Natural killer cell (primary cell): ENCODE measurements at regions not wholly inside any gene's neighbourhood (a gene's known extent, or its start where the extent isn't known, plus 50 kb on each side); places are given as distances from the start of the nearest gene placed in this dataset.

Source experiments
- ATAC-seq, 3 donors: fragments of 150-1000 bp in 2 of 3; fragments of 200-7000 bp in 1 of 3; cut with Tn5 transposase; 1 replicate in 1 of 3; 2 replicates in 2 of 3; pipeline ENCODE4 v1.10.0; 2021; ENCODE audit warnings: mild to moderate bottlenecking in 2 of 3, moderate library complexity in 2 of 3
- DNase-seq, 2 donors: peaks; one replicate each; pipeline versions ENCODE4 v3.0.0 to v3.0.0-alpha.2; 2013 to 2021; ENCODE audit warnings: mixed read lengths in 1 of 2
- H3K27ac ChIP-seq: one replicate; pipeline ENCODE4 v1.5.1; 2013; ENCODE audit warnings: mild to moderate bottlenecking, low read length
- H3K27me3 ChIP-seq: one replicate; pipeline ENCODE4 v1.6.1; 2013; ENCODE audit warnings: low read length; ENCODE audit not compliant: control insufficient read depth, insufficient read depth
- H3K36me3 ChIP-seq: one replicate; pipeline ENCODE4 v1.6.1; 2013; ENCODE audit warnings: low read length; ENCODE audit not compliant: control insufficient read depth, insufficient read depth
- H3K4me1 ChIP-seq: one replicate; pipeline ENCODE4 v1.6.1; 2013; ENCODE audit warnings: low read length; ENCODE audit not compliant: control insufficient read depth, insufficient read depth
- H3K4me3 ChIP-seq: one replicate; pipeline ENCODE4 v1.5.1; 2013; ENCODE audit warnings: low read length
- H3K9me3 ChIP-seq: one replicate; pipeline ENCODE4 v1.6.1; 2013; ENCODE audit warnings: low read length; ENCODE audit not compliant: control insufficient read depth, insufficient read depth
- H3K27ac Mint-ChIP-seq, 2 donors: one replicate each; pipeline ENCODE4 v1.8.0; 2022; ENCODE audit warnings: mild to moderate bottlenecking in 2 of 2, mixed read lengths in 2 of 2, moderate library complexity in 1 of 2
- H3K27me3 Mint-ChIP-seq, 2 donors: one replicate each; pipeline ENCODE4 v1.8.0; 2022; ENCODE audit warnings: low read depth in 2 of 2, mixed read lengths in 2 of 2
- H3K36me3 Mint-ChIP-seq: one replicate; pipeline ENCODE4 v1.8.0; 2022; ENCODE audit warnings: mixed read lengths
- H3K4me1 Mint-ChIP-seq, 2 donors: one replicate each; pipeline ENCODE4 v1.8.0; 2022; ENCODE audit warnings: mixed read lengths in 2 of 2
- H3K4me3 Mint-ChIP-seq: one replicate; pipeline ENCODE4 v1.8.0; 2022; ENCODE audit warnings: mild to moderate bottlenecking, moderate library complexity, mixed read lengths
- H3K9me3 Mint-ChIP-seq, 2 donors: one replicate each; pipeline ENCODE4 v1.8.0; 2022; ENCODE audit warnings: mixed read lengths in 2 of 2
- WGBS: methylation state at CpG from one replicate; pipeline ENCODE4 v1.1.7; 2013; ENCODE audit warnings: missing lambda C conversion rate; ENCODE audit not compliant: insufficient coverage; 5-methylcytosine and 5-hydroxymethylcytosine counted together
- intact Hi-C: fragments of 100-400 bp; cut with micrococcal nuclease; formaldehyde crosslinking; loops from one replicate; pipeline ENCODE4 v1.14.2; 2022
- TF ChIP-seq, protein P1 (sequence below): fragments of 200-600 bp; IDR thresholded peaks from one replicate; pipeline ENCODE4 v1.8.0; 2022; ENCODE audit warnings: antibody characterized with exemption

DNA sequence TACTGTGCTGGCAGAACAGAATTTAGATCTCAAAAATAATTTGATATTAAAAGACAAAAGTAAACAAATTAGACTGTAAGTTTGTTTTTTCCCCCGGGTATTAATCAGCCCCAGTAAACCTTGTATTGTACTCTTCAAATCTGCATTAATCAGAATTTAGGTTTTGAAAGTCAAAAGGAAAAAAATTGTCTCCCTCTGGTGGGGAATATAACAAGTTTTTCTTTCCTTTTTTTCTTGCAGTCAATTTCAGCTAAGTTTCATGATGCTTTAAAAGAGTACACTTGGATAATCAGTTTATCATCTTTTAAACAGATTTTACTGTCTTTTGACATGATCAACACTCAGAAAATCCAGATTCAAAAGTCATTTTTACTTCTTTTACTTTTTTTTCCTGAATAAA is 134.5 kb upstream of the PKN2 start:
- Histone ChIP-seq H3K9me3 (no peaks in the 10 kb centered on the region), H3K4me3 (no peak overlapping the region), H3K27me3 (no peaks in the 10 kb centered on the region), H3K36me3 (no peaks in the 10 kb centered on the region), H3K27ac (no peak overlapping the region), H3K4me1 (no peaks in the 10 kb centered on the region)
- TF ChIP-seq, protein P1, sequence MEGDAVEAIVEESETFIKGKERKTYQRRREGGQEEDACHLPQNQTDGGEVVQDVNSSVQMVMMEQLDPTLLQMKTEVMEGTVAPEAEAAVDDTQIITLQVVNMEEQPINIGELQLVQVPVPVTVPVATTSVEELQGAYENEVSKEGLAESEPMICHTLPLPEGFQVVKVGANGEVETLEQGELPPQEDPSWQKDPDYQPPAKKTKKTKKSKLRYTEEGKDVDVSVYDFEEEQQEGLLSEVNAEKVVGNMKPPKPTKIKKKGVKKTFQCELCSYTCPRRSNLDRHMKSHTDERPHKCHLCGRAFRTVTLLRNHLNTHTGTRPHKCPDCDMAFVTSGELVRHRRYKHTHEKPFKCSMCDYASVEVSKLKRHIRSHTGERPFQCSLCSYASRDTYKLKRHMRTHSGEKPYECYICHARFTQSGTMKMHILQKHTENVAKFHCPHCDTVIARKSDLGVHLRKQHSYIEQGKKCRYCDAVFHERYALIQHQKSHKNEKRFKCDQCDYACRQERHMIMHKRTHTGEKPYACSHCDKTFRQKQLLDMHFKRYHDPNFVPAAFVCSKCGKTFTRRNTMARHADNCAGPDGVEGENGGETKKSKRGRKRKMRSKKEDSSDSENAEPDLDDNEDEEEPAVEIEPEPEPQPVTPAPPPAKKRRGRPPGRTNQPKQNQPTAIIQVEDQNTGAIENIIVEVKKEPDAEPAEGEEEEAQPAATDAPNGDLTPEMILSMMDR, result no peak
- H3K4me3 Mint-ChIP-seq, result no peak overlapping the region
- peaks cover 0 to 5% of the 10 kb centered on the region in 2 donors for H3K27me3 Mint-ChIP-seq
- no CpG with 5 or more reads among the region's 1 CpG for WGBS
- no peaks in the 10 kb centered on the region for H3K4me1 Mint-ChIP-seq
- no peak for DNase-seq
- intact Hi-C loops, result no loop called here
- H3K9me3 Mint-ChIP-seq, result peaks cover 0 to 2% of the 10 kb centered on the region in 2 donors
- no peak for ATAC-seq
- H3K36me3 Mint-ChIP-seq, result no peaks in the 10 kb centered on the region
- H3K27ac Mint-ChIP-seq, result no peak overlapping the region

DNA sequence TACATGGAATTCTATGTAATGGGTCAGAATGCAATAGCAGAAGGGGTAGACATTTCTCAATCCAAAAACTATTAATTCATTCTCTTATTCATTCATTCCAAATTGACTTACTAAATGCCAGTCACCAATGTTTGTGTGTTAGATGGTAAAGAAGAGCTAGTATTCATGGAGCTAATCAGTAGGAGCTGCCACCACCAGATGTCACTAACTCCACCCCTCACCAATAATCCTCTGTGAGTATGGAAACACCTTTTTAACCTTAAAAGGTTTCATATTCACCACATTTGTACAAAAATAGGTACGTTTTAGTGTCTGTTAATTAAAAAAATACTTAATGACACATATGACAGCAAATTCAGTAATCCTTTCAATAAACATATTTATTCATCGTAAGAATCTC is 131.8 kb upstream of the PKN2 start:
- no peak overlapping the region for H3K4me3 Mint-ChIP-seq
- Histone ChIP-seq H3K27ac (no peak overlapping the region), H3K9me3 (no peaks in the 10 kb centered on the region), H3K4me3 (no peak overlapping the region), H3K27me3 (no peaks in the 10 kb centered on the region), H3K36me3 (no peaks in the 10 kb centered on the region), H3K4me1 (no peaks in the 10 kb centered on the region)
- no peaks in the 10 kb centered on the region for H3K4me1 Mint-ChIP-seq
- 100% methylated on average over 1 of the region's 2 CpGs for WGBS
- H3K27ac Mint-ChIP-seq, result no peak overlapping the region
- ATAC-seq (no peak), DNase-seq (no peak)
- H3K36me3 Mint-ChIP-seq, result no peaks in the 10 kb centered on the region
- intact Hi-C loops, result no loop called here
- H3K27me3 Mint-ChIP-seq, result peaks cover 0 to 5% of the 10 kb centered on the region in 2 donors
- no peaks in the 10 kb centered on the region for H3K9me3 Mint-ChIP-seq
- TF ChIP-seq, protein P1, result no peak

DNA sequence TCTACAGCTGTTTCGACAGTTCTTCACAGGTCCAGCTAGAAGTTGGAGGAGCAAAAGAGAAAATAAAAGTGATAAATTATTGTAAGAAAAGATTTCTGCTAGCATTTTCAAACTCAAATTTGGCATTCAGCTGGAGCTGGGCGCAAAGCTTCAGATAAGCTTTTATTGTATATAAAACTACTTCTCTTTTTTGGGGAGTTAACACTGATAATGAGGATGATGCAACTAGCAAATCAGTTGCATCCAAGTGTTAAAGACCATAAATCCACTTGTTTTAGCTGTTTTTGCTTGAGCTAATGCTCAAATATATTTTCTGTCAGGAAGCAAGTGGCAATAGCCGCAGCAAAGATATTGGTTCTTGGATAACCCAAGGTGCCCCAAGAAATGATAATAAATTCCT is 127.1 kb upstream of the PKN2 start:
- H3K4me3 ChIP-seq, result no peak overlapping the region
- ATAC-seq, result no peak
- no peak overlapping the region for H3K4me3 Mint-ChIP-seq

DNA sequence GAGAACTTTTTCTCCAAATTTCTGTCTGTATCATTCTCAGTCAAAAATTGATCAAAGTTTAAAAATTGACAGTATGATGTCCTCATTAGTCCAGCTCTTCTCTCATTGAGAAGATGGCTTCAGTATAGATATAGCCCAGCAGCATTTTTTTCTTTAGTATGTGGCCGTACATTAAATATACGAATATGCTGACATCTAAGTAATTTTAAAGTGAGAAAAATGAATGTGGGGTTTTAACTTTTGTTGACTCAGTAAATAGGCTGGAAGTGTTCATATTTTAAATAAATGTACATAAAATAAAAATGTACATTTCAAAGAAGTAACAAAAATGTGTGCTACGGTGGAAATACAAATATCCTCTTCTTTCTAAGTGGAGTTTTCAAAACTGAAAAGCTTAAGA is 123.5 kb upstream of the PKN2 start:
- no peaks in the 10 kb centered on the region for H3K9me3 Mint-ChIP-seq
- Histone ChIP-seq H3K4me1 (no peaks in the 10 kb centered on the region), H3K4me3 (no peak overlapping the region), H3K27me3 (no peaks in the 10 kb centered on the region), H3K27ac (no peak overlapping the region), H3K36me3 (no peaks in the 10 kb centered on the region), H3K9me3 (no peaks in the 10 kb centered on the region)
- H3K4me3 Mint-ChIP-seq, result no peak overlapping the region
- no peaks in the 10 kb centered on the region for H3K4me1 Mint-ChIP-seq
- H3K36me3 Mint-ChIP-seq, result no peaks in the 10 kb centered on the region
- no peaks in the 10 kb centered on the region for H3K27me3 Mint-ChIP-seq
- no CpG with 5 or more reads among the region's 3 CpGs for WGBS
- DNase-seq, result no peak
- intact Hi-C loops, result no loop called here
- no peak overlapping the region for H3K27ac Mint-ChIP-seq
- TF ChIP-seq, protein P1, result no peak
- no peak for ATAC-seq

More for the DNA sequence above, 127.1 kb upstream of the PKN2 start:
- 89% methylated on average over 3 of the region's 3 CpGs for WGBS
- H3K9me3 ChIP-seq, result no peaks in the 10 kb centered on the region
- TF ChIP-seq, protein P1, result no peak
- no peaks in the 10 kb centered on the region for H3K36me3 Mint-ChIP-seq
- no peak overlapping the region for H3K27ac ChIP-seq
- H3K27ac Mint-ChIP-seq, result no peak overlapping the region
- no peaks in the 10 kb centered on the region for H3K9me3 Mint-ChIP-seq
- intact Hi-C loops, result no loop called here
- no peaks in the 10 kb centered on the region for H3K27me3 ChIP-seq
- H3K4me1 ChIP-seq, result no peaks in the 10 kb centered on the region
- H3K27me3 Mint-ChIP-seq, result no peaks in the 10 kb centered on the region
- H3K4me1 Mint-ChIP-seq, result no peaks in the 10 kb centered on the region
- no peak for DNase-seq
- H3K36me3 ChIP-seq, result no peaks in the 10 kb centered on the region
